A549 (cell line): ENCODE measurements at regions not wholly inside any gene's neighbourhood (a gene's known extent, or its start where the extent isn't known, plus 50 kb on each side); places are given as distances from the start of the nearest gene placed in this dataset.

Source experiments
- ATAC-seq, 2 experiments: fragments of 200-7000 bp in 1 of 2; fragments of >200 bp in 1 of 2; cut with Nextera tagmentation in 1 of 2; cut with Tn5 transposase in 1 of 2; 3 replicates each; pipeline versions ENCODE4 v1.8.0 to v1.9.1; 2018 to 2020; ENCODE audit warnings: mild to moderate bottlenecking in 1 of 2, moderate library complexity in 1 of 2
- CTCF ChIA-PET: fragments of 300-600 bp; sonication (Branson Sonifier 250); formaldehyde crosslinking; extraction: SDS; loops from one replicate; lab custom pipeline; 2021; ENCODE audit warnings: antibody characterized with exemption, inconsistent platforms; lab: Yijun Ruan, JAX
- POLR2A ChIA-PET: fragments of 350-600 bp; formaldehyde crosslinking; extraction: SDS; loops from one replicate; lab custom pipeline; 2021; ENCODE audit warnings: antibody characterized with exemption, inconsistent platforms; lab: Yijun Ruan, JAX
- DNase-seq, 2 experiments: peaks; one replicate each; pipeline versions ENCODE4 v3.0.0 to v3.0.0-alpha.2; 2011 to 2016; ENCODE audit warnings: low read depth in 1 of 2, low spot score in 1 of 2
- FAIRE-seq: peaks from 2 replicates; lab custom pipeline; 2011; peaks lifted over from hg19 to GRCh38; lab: Jason Lieb, UNC
- H3K27ac ChIP-seq, 2 experiments: fragments of >200 bp; sonication (Bioruptor Twin); formaldehyde crosslinking; 3 replicates each; pipeline ENCODE4 v1.5.1; 2016 to 2017
- H3K4me1 ChIP-seq: fragments of >200 bp; sonication (Bioruptor Twin); formaldehyde crosslinking; 3 replicates; pipeline ENCODE4 v1.6.1; 2016
- H3K4me2 ChIP-seq: fragments of >200 bp; sonication (Bioruptor Twin); formaldehyde crosslinking; 3 replicates; pipeline ENCODE4 v1.6.1; 2016
- H3K4me3 ChIP-seq: fragments of >200 bp; sonication (Bioruptor Twin); formaldehyde crosslinking; 3 replicates; pipeline ENCODE4 v1.5.1; 2016
- H3K9me3 ChIP-seq: fragments of >200 bp; sonication (Bioruptor Twin); formaldehyde crosslinking; 3 replicates; pipeline ENCODE4 v1.6.1; 2016
- FOSL2 ChIP-seq, 2 experiments: fragments of 450-650 bp in 1 of 2; fragments of >200 bp in 1 of 2; sonication (Bioruptor Twin) in 1 of 2; formaldehyde crosslinking; IDR thresholded peaks; 2 replicates each; pipeline versions ENCODE4 v1.5.0 to v1.6.1; 2016 to 2020; ENCODE audit warnings: mild to moderate bottlenecking in 1 of 2, moderate library complexity in 1 of 2
- GATA3 ChIP-seq: IDR thresholded peaks from 2 replicates; pipeline ENCODE4 v1.6.1; 2012; ENCODE audit warnings: borderline replicate concordance
- JUN ChIP-seq, 2 experiments: fragments of >200 bp; sonication (Bioruptor Twin); formaldehyde crosslinking; IDR thresholded peaks; 2 replicates in 1 of 2; 3 replicates in 1 of 2; pipeline ENCODE4 v1.6.1; 2016 to 2017
- KDM5A ChIP-seq: fragments of 200-600 bp; sonication (generic); IDR thresholded peaks from 2 replicates; pipeline ENCODE4 v1.6.1; 2016; ENCODE audit warnings: antibody characterized with exemption, mild to moderate bottlenecking
- PHF8 ChIP-seq: fragments of 200-600 bp; sonication (generic); IDR thresholded peaks from 2 replicates; pipeline ENCODE4 v1.6.1; 2016; ENCODE audit warnings: low read depth, mild to moderate bottlenecking, antibody characterized with exemption, moderate library complexity, borderline replicate concordance
- RNF2 ChIP-seq: fragments of 200-600 bp; sonication (generic); IDR thresholded peaks from 2 replicates; pipeline ENCODE4 v1.6.1; 2016; ENCODE audit warnings: low read depth, mild to moderate bottlenecking, antibody characterized with exemption, moderate library complexity, borderline replicate concordance
- SMC3 ChIP-seq: fragments of >200 bp; sonication (Bioruptor Twin); formaldehyde crosslinking; IDR thresholded peaks from 3 replicates; pipeline ENCODE4 v1.6.1; 2018; ENCODE audit warnings: inconsistent platforms
- SREBF2 ChIP-seq: fragments of 450-650 bp; IDR thresholded peaks from 2 replicates; pipeline ENCODE4 v1.6.1; 2014; ENCODE audit warnings: mild to moderate bottlenecking, moderate library complexity
- TP53 ChIP-seq: fragments of 250-450 bp; sonication (Bioruptor Pico); IDR thresholded peaks from 2 replicates; pipeline ENCODE4 v1.5.0; 2021; ENCODE audit warnings: mild to moderate bottlenecking, moderate library complexity
- WGBS: methylation state at CpG from one replicate; pipeline ENCODE4 v1.1.6; 2017; ENCODE audit errors: missing lambda C conversion rate; 5-methylcytosine and 5-hydroxymethylcytosine counted together
- TF ChIP-seq, protein P1 (sequence below): IDR thresholded peaks from 2 replicates; pipeline ENCODE4 v1.6.1; 2012; ENCODE audit warnings: low read depth, borderline replicate concordance
- TF ChIP-seq, protein P2 (sequence below): IDR thresholded peaks from 2 replicates; pipeline ENCODE4 v1.6.1; 2012
- TF ChIP-seq, protein P3 (sequence below): fragments of >200 bp; sonication (Bioruptor Twin); formaldehyde crosslinking; IDR thresholded peaks from 3 replicates; pipeline ENCODE4 v1.6.1; 2016

DNA sequence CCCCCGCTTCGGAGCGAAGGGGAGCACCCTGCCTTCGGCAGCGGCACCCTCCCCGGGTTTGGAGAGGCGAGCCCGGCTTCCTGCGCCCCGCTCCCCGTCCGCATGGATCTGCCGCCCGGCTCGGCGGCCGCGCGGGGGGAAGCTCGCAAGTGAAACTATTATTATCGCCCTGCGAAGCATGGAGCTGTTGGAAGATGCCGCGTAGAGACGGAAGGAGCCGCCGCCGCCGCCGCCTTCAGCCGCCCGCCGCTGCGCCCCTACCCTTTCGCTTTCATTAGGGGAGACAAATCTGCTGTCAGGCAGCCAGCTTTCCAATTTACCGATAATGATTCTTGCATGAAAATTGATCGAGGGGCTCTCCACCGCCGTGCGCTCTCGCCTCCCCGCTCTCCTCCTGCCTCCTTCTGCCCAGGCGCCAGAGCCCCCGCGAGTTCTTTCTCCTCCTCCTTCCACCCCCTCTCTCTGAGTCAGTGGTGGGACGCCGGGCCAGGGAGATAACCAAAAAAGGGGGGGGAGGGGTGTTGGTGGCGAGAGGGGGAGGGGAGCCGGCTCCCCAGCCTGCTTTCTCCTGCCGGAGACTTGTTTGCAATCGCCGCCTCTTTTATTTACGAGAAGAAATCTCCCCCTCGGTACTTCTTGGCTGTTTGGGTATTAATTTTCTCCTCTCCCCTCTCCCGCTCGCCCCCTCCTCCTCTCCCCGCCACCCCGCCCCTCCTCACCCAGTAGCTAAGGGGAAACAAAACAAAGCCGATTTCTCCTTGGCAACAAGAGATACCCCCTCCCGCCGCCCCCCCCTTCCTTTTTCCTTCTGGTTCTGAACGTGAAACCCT lies 58.0 kb upstream of the GSE1 start:
- TF ChIP-seq GATA3 (peak; percentile 43; the same call in 1 of the 2 replicates), FOSL2 (IDR thresholded peaks at IDR 0.05) (no peak), FOSL2 (CRISPR knock-in tag; IDR thresholded peaks at IDR 0.05) (peak; percentile 7; the same call in 1 of the 2 replicates), KDM5A (no peak), PHF8 (0 out of 2 replicates have a peak, but pooled peaks have one; percentile 19), SMC3 (no peak), RNF2 (no peak; the same call in 1 of the 2 replicates), JUN (IDR thresholded peaks at IDR 0.05) (peak in 1 of 2 experiments; percentile 46; a peak in 1 of 5 replicates)
- TF ChIP-seq, protein P1, sequence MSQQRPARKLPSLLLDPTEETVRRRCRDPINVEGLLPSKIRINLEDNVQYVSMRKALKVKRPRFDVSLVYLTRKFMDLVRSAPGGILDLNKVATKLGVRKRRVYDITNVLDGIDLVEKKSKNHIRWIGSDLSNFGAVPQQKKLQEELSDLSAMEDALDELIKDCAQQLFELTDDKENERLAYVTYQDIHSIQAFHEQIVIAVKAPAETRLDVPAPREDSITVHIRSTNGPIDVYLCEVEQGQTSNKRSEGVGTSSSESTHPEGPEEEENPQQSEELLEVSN, result 0 out of 2 replicates have a peak, but pooled peaks have one; percentile 37
- TF ChIP-seq, protein P2, sequence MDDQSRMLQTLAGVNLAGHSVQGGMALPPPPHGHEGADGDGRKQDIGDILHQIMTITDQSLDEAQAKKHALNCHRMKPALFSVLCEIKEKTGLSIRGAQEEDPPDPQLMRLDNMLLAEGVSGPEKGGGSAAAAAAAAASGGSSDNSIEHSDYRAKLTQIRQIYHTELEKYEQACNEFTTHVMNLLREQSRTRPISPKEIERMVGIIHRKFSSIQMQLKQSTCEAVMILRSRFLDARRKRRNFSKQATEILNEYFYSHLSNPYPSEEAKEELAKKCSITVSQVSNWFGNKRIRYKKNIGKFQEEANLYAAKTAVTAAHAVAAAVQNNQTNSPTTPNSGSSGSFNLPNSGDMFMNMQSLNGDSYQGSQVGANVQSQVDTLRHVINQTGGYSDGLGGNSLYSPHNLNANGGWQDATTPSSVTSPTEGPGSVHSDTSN, result 0 out of 2 replicates have a peak, but pooled peaks have one; percentile 8
- Histone ChIP-seq H3K4me1 (peaks cover 29% of the 10 kb centered on the region), H3K4me3 (peak overlapping the region; percentile 71), H3K9me3 (no peaks in the 10 kb centered on the region), H3K27ac (peak overlapping the region; percentile 91 to 99), H3K4me2 (peak overlapping the region; percentile 97)
- under 1% methylated on average over 52 of the region's 62 CpGs for WGBS
- peak; percentile 52 to 69 for DNase-seq
- ChIA-PET CTCF (interaction anchor here (0.7 to 7.6 kb wide), 12 partner anchors 9 to 163 kb away, joined by 3 to 47 read pairs (median 8); no protein-coding TSS in a partner anchor), POLR2A (interaction anchor here (0.6 to 3.7 kb wide), 5 partner anchors 8 to 735 kb away, joined by 3 to 28 read pairs (median 6); partner anchors contain the start of gene CRISPLD2)
- no peak for FAIRE-seq
- ATAC-seq, result peak; percentile 25 to 37; a peak in 4 of 6 replicates

DNA sequence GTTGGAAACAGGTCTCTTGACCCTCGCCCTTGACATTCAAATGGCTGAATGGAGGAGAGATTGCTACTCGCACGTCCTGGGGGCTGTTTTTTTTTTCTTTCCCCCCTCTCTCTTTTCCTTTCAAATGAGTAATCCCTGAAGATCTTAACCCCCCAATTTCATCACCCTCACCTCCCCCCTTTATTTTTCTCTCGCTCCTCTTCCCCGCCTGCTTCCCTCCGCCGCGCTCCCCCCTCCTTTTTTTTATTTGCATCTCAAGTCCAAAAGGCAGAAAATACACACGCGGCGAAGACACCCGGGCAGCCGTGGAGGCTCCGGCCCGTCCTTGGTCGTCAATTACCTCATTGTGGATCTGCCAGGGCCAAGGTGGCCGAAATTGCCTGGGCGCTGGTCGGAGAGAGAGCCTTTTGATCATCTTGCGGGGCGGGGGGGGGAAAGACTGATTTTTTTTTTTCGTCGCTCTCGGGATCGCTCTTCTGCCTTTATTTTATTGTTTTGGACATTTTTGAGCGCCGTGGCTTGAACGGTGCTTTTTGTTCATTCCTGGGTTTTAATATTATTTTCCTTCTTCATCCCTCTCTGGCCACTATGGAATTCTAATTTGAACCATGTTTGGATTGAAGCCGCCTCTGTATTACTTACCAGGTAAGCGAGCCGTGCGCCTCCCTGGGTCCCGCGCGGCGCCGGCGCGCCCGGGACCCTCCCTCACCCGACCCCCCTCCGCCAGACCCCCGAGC lies 57.2 kb upstream of the GSE1 start:
- DNase-seq (peak; percentile 18 to 31), FAIRE-seq (no peak), ATAC-seq (no peak)
- Histone ChIP-seq H3K27ac (peak overlapping the region; percentile 91 to 99), H3K4me2 (peak overlapping the region; percentile 97), H3K4me3 (peak overlapping the region; percentile 71), H3K9me3 (no peaks in the 10 kb centered on the region), H3K4me1 (peaks cover 29% of the 10 kb centered on the region)
- CTCF ChIA-PET, result interaction anchor here (1.2 to 6.0 kb wide), 6 partner anchors 8 to 186 kb away, joined by 5 to 47 read pairs (median 20); no protein-coding TSS in a partner anchor
- WGBS, result 2% methylated on average over 39 of the region's 43 CpGs
- POLR2A ChIA-PET, result interaction anchor here (0.7 to 2.4 kb wide), 3 partner anchors 16 to 55 kb away, joined by 3 to 8 read pairs (median 4); no protein-coding TSS in a partner anchor
- TF ChIP-seq PHF8, result no peak
- TF ChIP-seq, protein P3, sequence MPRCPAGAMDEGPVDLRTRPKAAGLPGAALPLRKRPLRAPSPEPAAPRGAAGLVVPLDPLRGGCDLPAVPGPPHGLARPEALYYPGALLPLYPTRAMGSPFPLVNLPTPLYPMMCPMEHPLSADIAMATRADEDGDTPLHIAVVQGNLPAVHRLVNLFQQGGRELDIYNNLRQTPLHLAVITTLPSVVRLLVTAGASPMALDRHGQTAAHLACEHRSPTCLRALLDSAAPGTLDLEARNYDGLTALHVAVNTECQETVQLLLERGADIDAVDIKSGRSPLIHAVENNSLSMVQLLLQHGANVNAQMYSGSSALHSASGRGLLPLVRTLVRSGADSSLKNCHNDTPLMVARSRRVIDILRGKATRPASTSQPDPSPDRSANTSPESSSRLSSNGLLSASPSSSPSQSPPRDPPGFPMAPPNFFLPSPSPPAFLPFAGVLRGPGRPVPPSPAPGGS, result no peak

DNA sequence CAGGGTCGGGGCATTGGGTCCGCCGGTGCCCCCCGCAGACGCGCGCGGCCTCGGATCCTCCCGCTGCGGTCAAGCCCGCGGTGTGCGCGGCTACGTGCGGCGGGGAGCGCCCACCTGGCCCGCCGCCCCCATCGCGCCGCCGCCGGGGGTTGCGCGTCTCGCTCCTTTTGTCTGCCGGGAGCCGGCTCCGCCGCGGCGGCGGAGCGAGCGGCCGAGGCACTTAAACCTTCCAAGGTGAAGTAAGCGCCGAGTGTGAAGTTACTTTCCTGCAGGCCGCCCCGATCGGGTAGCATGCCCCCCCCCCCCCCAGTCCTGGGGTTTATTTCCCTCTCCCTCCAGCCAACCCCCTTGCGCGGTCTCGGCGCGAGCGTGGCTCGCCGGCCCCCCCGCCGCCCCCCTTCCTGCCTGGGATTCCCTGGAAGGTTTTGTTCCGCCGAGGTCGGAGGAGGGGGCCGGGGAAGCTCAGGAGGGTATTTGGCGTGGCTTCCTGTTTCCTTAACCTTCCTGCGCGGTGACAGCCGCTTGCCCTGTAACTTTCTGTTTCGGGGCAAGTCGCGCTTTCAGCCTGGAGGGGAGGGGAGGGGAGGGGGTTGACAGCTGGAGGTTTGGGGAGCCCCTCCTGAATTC lies 56.6 kb upstream of the GSE1 start:
- ATAC-seq, result no peak

More for the DNA sequence above, 56.6 kb upstream of the GSE1 start:
- CTCF ChIA-PET, result interaction anchor here (0.6 to 4.0 kb wide), 29 partner anchors 11 to 1158 kb away, joined by 3 to 26 read pairs (median 4); no protein-coding TSS in a partner anchor
- 2% methylated on average over 19 of the region's 65 CpGs for WGBS
- H3K27ac ChIP-seq, result peak overlapping the region; percentile 91 to 99
- H3K9me3 ChIP-seq, result no peaks in the 10 kb centered on the region
- H3K4me3 ChIP-seq, result peak overlapping the region; percentile 71
- H3K4me1 ChIP-seq, result peaks cover 29% of the 10 kb centered on the region
- FAIRE-seq, result no peak
- peak in 1 of 2 experiments; percentile 20; a peak in 1 of 5 replicates for TF ChIP-seq JUN (IDR thresholded peaks at IDR 0.05)
- TF ChIP-seq TP53 (CRISPR knock-in tag), result no peak
- TF ChIP-seq, protein P3, result no peak
- no peak for TF ChIP-seq SREBF2
- TF ChIP-seq, all 56 proteins: peak for 1
- DNase-seq, result peak; percentile 16 to 53
- H3K4me2 ChIP-seq, result peak overlapping the region; percentile 97
- POLR2A ChIA-PET, result interaction anchor here (0.7 to 2.4 kb wide), 4 partner anchors 42 to 57 kb away, joined by 3 to 8 read pairs (median 4); partner anchors contain the start of gene GSE1
